OCI-LY7 (cell line): ENCODE measurements at regions not wholly inside any gene's neighbourhood (a gene's known extent, or its start where the extent isn't known, plus 50 kb on each side); places are given as distances from the start of the nearest gene placed in this dataset.

ENCODE experiments used
- CTCF ChIP-seq: fragments of 200-600 bp; sonication (generic); conservative IDR thresholded peaks from 2 replicates; pipeline ENCODE4 v1.5.1; 2014; ENCODE audit warnings: mild to moderate bottlenecking, antibody characterized with exemption, low read length, moderate library complexity, mixed read lengths
- EZH2phosphoT487 ChIP-seq: fragments of 200-600 bp; sonication (generic); IDR thresholded peaks from 2 replicates; pipeline ENCODE4 v1.6.1; 2018; ENCODE audit warnings: low read depth, borderline replicate concordance, mild to moderate bottlenecking, mixed run types, antibody characterized with exemption, low read length, moderate library complexity, mixed read lengths

GRCh38 chr10:63766745-63767137 is 245.5 kb downstream of the REEP3 start:
- TF ChIP-seq CTCF = no peak
- no peak for TF ChIP-seq EZH2phosphoT487
